OCI-LY1 (cell line): ENCODE measurements at regions not wholly inside any gene's neighbourhood (a gene's known extent, or its start where the extent isn't known, plus 50 kb on each side); places are given as distances from the start of the nearest gene placed in this dataset.

ENCODE experiments used
- EZH2 ChIP-seq: fragments of 200-600 bp; sonication (generic), shearing (Covaris generic); IDR thresholded peaks from 2 replicates; pipeline ENCODE4 v1.8.0; 2017; ENCODE audit warnings: borderline replicate concordance, mixed run types, mild to moderate bottlenecking, antibody characterized with exemption, low read length, moderate library complexity, mixed read lengths
- TF ChIP-seq, protein P1 (sequence below): fragments of 200-600 bp; sonication (generic), shearing (Covaris generic); IDR thresholded peaks from 2 replicates; pipeline ENCODE4 v1.5.1; 2017; ENCODE audit warnings: mild to moderate bottlenecking, antibody characterized with exemption, low read length, moderate library complexity, mixed read lengths

DNA sequence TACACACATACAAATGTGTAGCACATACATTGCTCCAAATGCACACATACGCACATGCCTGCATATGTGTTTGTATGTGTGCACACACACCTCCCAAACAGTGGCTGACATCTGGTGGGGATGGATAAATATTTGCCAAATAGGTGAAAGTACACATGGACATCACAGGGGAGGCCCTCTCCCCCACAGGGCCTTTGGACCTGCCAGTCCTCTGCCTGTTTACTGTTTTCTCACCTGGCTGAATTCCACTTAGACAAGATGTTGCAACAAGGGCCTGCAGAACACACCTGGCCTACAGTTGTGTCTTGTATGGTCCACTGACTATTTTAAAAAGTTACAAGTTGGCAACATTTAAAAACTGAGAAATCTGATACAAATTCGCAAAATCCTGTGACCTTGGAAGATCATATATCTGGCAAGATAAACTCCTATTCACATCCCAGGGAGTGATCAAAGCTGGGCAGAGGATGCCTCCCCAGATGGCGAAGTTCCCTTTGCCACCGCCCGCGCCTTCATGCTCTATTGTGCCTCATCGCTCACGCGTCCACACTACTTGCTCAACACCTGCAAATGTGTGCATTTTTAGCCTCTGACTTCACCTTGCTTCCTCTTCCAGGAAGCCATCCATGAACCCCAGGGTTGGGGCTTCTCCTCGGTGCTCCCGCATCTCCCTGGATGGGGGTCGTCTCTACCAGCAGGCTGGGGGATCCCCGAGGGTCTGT is 118.4 kb upstream of the FZD10 start:
- TF ChIP-seq, protein P1, sequence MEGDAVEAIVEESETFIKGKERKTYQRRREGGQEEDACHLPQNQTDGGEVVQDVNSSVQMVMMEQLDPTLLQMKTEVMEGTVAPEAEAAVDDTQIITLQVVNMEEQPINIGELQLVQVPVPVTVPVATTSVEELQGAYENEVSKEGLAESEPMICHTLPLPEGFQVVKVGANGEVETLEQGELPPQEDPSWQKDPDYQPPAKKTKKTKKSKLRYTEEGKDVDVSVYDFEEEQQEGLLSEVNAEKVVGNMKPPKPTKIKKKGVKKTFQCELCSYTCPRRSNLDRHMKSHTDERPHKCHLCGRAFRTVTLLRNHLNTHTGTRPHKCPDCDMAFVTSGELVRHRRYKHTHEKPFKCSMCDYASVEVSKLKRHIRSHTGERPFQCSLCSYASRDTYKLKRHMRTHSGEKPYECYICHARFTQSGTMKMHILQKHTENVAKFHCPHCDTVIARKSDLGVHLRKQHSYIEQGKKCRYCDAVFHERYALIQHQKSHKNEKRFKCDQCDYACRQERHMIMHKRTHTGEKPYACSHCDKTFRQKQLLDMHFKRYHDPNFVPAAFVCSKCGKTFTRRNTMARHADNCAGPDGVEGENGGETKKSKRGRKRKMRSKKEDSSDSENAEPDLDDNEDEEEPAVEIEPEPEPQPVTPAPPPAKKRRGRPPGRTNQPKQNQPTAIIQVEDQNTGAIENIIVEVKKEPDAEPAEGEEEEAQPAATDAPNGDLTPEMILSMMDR: no peak
- no peak for TF ChIP-seq EZH2
